Activated CD8-positive, alpha-beta memory T cell treated with anti-CD3 and anti-CD28 coated beads for 1 hour (primary cell): ENCODE measurements at regions not wholly inside any gene's neighbourhood (a gene's known extent, or its start where the extent isn't known, plus 50 kb on each side); places are given as distances from the start of the nearest gene placed in this dataset.

Source experiments
- DNase-seq, 2 donors: peaks; one replicate each; pipeline ENCODE4 v3.0.0-alpha.2; 2020; ENCODE audit warnings: low read depth in 1 of 2; ENCODE audit errors: extremely low read depth in 1 of 2

GRCh38 chr10:118246332-118247295, 95.5 kb downstream of the FAM204A start:
- DNase-seq = no peak

- no peak for DNase-seq
Measured at GRCh38 chr10:118243907-118244306, 98.2 kb downstream of the FAM204A start.

GRCh38 chr10:118241229-118242137, 100.6 kb downstream of the FAM204A start:
- peak in 1 of 2 donors; percentile 45 for DNase-seq

- DNase-seq = no peak
Measured at GRCh38 chr10:118239236-118239630, 102.9 kb downstream of the FAM204A start.

- DNase-seq = no peak
Measured at GRCh38 chr10:118238573-118239235, 103.4 kb downstream of the FAM204A start.

- no peak for DNase-seq
Measured at GRCh38 chr10:118237930-118238329, 104.2 kb downstream of the FAM204A start.

- no peak for DNase-seq
Measured at GRCh38 chr10:118234683-118235082, 107.4 kb downstream of the FAM204A start.

- no peak for DNase-seq
Measured at GRCh38 chr10:118220346-118220850, 121.7 kb downstream of the FAM204A start.

- DNase-seq = no peak
Measured at GRCh38 chr10:118218562-118218961, 123.6 kb downstream of the FAM204A start.

GRCh38 chr10:118216571-118217170, 125.5 kb downstream of the FAM204A start:
- no peak for DNase-seq

- no peak for DNase-seq
Measured at GRCh38 chr10:118216020-118216419, 126.1 kb downstream of the FAM204A start.

- DNase-seq = no peak
Measured at GRCh38 chr10:118214776-118215175, 127.3 kb downstream of the FAM204A start.

- no peak for DNase-seq
Measured at GRCh38 chr10:118213436-118213835, 128.7 kb downstream of the FAM204A start.

GRCh38 chr10:118210276-118210675, 131.8 kb downstream of the FAM204A start:
- DNase-seq = no peak

GRCh38 chr10:118209215-118209614, 132.9 kb downstream of the FAM204A start:
- DNase-seq = no peak

- no peak for DNase-seq
Measured at GRCh38 chr10:118207470-118208007, 134.6 kb downstream of the FAM204A start.

GRCh38 chr10:118204292-118204943, 137.7 kb downstream of the FAM204A start:
- no peak for DNase-seq

GRCh38 chr10:118203461-118203860, 138.7 kb downstream of the FAM204A start:
- no peak for DNase-seq

GRCh38 chr10:118195729-118196128, 146.4 kb downstream of the FAM204A start:
- no peak for DNase-seq

- no peak for DNase-seq
Measured at GRCh38 chr10:118193642-118194041, 146.9 kb upstream of the RAB11FIP2 start.
